ENCODE measurements at regions not wholly inside any gene's neighbourhood (a gene's known extent, or its start where the extent isn't known, plus 50 kb on each side); places are given as distances from the start of the nearest gene placed in this dataset.
"Not testable (repeated sequence)": the region's sequence is repeated elsewhere in the genome, so short reads cannot be mapped to it uniquely, and the experiment has no call there.

GRCh38 chr1:121097867-121098215, 86.3 kb downstream of the FAM72B start:
- TF ChIP-seq CTCF (conservative IDR thresholded peaks at IDR 0.05; ENCODE audit: low read depth, low read length); EZH2 (IDR thresholded peaks at IDR 0.05; ENCODE audit: low read length, unreplicated experiment): not testable (repeated sequence)

Measured in PC-3 (cell line).